NOMO-1 treated with DMSO at 0.1 percent for 48 hours (cell line): ENCODE measurements at regions not wholly inside any gene's neighbourhood (a gene's known extent, or its start where the extent isn't known, plus 50 kb on each side); places are given as distances from the start of the nearest gene placed in this dataset.
A peak's percentile ranks its signal among the peaks of the same experiment; 100 is the strongest.
"Not testable (repeated sequence)": the region's sequence is repeated elsewhere in the genome, so short reads cannot be mapped to it uniquely, and the experiment has no call there.

Experiments
- DNase-seq: peaks from one replicate; lab custom pipeline; 2025; ENCODE audit not compliant: unreplicated experiment; lab: John Stamatoyannopoulos, UW

DNA sequence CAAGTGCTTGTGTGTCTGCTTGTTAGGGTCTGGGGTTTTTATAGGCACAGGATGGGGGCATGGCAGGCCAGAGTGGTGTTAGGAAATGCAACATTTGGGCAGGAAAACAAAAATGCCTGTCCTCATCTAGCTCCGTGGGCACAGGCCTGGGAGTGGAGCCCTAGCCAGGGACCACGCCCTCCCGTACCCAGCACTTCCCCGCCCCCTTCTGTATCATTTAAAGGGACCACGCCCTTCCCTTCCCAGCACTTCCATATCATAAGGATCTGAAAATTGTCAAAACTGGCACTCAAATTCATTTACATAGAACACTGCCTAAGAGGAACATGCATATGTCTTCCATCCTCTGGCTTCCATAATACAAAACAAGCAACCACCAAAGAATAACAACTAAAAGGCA lies 185.8 kb downstream of the B3GLCT start:
- DNase-seq = no peak

DNA sequence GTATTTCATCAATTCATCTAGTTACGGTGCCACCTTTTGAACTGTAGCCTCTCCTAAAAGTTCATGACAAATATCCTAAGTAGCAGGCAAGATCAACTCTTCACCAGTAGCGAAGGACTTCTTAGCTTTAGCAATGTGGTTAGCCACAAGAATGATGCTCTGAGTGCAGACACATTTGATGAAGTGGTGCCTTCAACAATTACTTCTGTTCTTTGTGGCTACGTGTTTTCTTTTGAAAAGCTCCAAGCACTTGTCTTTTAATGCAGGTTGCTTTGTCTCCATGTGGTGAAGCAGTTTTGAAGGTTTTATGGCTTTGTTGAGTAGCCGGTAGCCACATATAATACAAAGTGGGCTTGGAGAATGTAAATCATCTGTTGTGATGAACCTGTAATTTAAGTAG lies 194.7 kb downstream of the B3GLCT start:
- no peak for DNase-seq

DNA sequence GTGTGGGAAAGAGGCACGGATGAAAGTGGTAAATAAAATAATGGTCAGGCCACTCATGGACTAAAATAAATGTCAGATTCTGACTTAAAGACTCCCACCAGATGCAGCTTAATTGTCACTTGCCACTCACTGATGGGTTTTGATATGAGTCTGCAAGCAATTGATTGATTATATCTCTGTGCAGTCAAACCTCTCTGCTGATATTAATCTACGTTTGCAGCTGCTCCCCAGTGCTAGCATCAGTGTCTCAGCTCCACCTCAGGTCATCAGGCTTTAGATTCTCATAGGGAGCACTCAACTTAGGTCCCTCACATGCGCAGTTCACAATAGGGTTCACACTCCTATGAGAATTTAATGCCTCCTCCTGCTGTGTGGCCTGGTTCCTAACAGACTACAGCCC lies 195.3 kb downstream of the B3GLCT start:
- DNase-seq = no peak

- no peak for DNase-seq
These were observed 199.9 kb downstream of the B3GLCT start for GRCh38 chr13:31399690-31400089.

- not testable (repeated sequence) for DNase-seq
These were observed 203.9 kb downstream of the B3GLCT start for GRCh38 chr13:31403711-31404110.

DNA sequence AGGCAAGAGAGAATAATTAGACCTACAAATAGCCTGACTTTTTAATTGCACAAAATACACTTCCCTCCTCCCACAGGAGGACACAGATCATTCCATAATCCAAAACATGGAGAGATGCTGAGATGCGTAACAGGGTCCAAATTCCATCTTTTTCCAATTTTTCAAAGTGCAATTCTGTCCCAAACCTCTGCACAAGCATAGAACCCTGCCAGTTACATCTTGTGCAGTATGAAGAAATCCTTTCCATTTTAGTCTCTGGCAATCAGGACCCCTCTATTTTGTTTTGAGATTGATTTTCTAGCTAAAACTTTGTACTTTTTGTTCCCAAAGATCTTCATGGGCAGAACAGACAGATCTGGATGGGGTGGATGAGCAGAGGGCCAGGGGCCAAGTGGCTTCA lies 209.2 kb downstream of the B3GLCT start:
- no peak for DNase-seq

- peak; percentile 52 for DNase-seq
These were observed 210.0 kb downstream of the B3GLCT start for GRCh38 chr13:31409678-31410356.

- DNase-seq = no peak
These were observed 213.7 kb downstream of the B3GLCT start for GRCh38 chr13:31413516-31413915.

GRCh38 chr13:31416066-31416465 lies 216.3 kb downstream of the B3GLCT start:
- no peak for DNase-seq

GRCh38 chr13:31418186-31418585 lies 218.4 kb downstream of the B3GLCT start:
- DNase-seq = no peak

GRCh38 chr13:31421756-31422155 lies 222.0 kb downstream of the B3GLCT start:
- no peak for DNase-seq

GRCh38 chr13:31424130-31424729 lies 224.5 kb downstream of the B3GLCT start:
- DNase-seq = peak; percentile 91

GRCh38 chr13:31426395-31426794 lies 226.6 kb downstream of the B3GLCT start:
- DNase-seq = no peak

DNA sequence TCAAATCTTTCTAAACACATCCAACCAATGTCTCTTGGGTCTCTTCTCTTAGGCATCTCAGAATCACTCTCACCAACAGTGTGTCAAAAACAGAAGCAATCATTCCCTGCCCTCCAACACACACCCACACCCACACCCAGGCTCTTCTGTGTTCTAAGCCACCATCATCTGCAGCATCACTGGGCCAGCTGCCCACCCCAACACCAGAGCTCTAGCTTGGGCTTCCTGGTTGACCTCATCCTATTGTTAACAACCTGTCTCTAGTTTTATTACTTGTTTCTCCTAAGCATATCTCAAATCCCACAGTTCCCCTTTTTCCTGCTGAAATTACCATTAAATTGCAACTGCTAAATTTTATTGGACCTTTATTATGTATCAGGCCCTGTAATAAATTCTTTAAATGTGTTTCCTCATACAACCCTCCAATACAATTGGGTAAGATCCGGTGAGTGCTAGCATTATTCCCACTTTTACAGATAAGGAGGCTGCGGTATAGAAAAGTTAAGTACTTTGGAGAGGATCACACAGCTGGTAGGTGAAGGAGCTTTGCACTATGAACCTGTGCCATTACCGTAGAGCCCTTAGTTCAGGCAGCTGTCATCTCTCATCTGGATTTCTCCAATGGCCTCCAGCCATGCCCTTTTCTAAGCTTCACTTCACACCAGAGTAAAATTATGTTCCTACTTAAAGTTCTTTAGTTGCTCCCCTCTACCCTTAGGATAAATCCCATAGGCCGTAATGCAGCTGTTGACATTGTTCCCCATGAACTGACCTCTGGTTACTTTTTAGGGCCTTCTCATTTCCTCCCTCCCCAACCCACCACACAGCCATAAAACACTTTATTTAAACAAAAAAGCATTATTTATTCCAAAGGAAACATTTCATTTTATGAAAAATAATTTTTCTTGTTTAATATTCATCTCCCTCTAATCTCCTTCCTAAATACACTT lies 227.7 kb downstream of the B3GLCT start:
- DNase-seq = no peak

DNA sequence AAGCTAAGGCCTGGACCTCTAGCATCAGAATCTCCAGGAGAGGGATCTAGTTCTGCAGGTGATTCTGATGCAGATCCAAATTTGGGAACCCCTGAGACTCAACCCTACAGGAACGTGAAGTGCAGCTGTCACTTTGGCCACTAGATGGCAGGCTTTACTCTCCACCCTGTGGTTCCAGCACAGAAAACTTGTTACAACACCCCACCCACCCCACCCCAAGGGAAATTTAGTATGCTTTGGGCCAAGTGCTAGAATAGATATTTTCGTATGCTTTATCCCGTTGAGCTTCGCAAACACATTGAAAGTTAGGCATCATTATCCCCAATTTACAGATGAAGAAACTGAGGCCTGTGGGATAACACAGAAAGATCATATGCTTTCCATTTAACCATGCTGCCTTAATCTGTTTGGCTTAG lies 232.0 kb downstream of the B3GLCT start:
- DNase-seq = peak; percentile 49

DNA sequence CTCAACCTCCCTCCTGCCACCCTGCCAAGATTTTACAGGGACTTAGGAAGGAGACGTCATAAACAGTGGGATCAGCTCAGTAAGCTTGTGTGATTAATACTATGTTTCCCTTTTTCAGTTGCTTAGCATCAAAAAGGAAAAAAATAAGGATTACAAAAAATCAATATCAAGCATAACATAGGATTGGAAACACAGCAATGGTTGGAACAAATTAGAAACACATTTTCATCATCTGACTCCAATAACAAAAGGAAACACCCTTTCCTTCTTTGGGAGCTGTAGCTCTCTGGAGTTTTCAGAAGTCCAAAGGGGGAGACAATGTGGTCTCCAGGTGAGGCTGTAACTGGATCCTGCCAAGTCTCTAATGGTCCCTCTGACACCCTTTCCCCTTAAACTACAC lies 233.4 kb downstream of the B3GLCT start:
- DNase-seq = no peak

- DNase-seq = no peak
These were observed 234.0 kb downstream of the B3GLCT start for GRCh38 chr13:31433746-31434145.

DNA sequence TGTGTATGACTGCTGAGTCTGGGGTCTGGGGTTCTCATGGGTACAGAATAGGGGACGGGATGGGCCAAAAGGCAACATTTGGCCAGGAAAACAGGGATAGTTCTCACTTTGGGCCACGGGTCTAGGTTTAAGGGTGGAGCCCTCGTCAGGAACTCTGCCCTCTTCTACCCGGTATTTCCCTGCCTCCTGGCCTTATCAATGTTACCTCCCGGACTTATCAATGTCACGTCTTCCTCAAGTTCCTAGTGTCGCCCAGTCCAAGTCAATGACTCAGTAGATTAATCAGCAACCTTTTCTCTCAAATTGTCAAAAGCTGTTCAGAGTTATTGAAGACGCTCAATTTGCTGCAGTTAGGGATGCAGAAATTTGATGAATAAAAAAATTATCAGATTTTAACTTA lies 234.8 kb downstream of the B3GLCT start:
- DNase-seq = no peak

DNA sequence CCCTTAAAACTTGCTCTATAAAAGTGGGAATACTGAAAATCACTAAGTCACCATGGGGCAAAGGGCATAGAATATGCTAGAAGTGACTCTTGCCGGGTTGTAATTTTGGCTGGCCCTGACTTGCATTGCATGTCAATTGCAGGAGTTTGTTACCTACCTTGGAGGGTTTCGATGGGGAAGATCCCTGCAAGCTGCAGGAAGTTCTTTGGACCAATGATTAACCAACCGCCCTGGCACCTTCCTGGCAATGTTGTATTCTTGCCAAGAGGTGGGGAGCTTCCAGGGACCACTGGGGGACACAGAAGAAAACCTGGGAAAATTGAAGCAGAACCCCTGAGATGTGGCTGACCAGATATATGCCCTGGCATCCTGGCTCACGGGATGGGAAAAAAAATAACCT lies 235.8 kb downstream of the B3GLCT start:
- DNase-seq = no peak

GRCh38 chr13:31436478-31436877 lies 236.7 kb downstream of the B3GLCT start:
- DNase-seq = no peak

DNA sequence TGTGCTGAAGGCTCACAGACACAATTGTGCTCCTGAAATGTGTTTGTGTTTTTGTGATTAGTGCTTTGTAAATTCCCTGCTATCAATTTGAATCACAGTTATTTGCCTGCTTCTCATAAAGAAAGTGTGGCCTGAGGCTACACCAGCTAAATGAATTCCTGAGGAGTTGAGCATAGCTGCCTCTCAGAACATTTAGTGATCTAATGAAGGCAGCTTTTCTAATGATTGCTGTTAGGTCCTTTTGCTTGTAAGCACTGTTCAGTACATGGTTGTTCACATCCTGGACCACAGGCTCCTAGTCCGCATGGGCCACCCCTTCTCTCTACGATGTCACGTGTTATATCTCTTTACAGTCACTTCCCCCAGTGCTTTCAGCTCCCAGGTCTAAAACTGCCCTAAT lies 238.2 kb downstream of the B3GLCT start:
- no peak for DNase-seq

GRCh38 chr13:31440132-31440531 lies 240.4 kb downstream of the B3GLCT start:
- no peak for DNase-seq
